A673 (cell line): ENCODE measurements at regions not wholly inside any gene's neighbourhood (a gene's known extent, or its start where the extent isn't known, plus 50 kb on each side); places are given as distances from the start of the nearest gene placed in this dataset.

Experiments used
- EZH2 ChIP-seq: fragments of 200-600 bp; sonication (generic); IDR thresholded peaks from 2 replicates; pipeline ENCODE4 v1.6.1; 2017; ENCODE audit warnings: borderline replicate concordance, low read depth, mild to moderate bottlenecking, mixed read lengths, antibody characterized with exemption, low read length; ENCODE audit not compliant: poor library complexity, severe bottlenecking
- TF ChIP-seq, protein P1 (sequence below): fragments of 300-800, 200-600 bp; sonication (generic); conservative IDR thresholded peaks from 2 replicates; pipeline ENCODE4 v1.5.1; 2017; ENCODE audit warnings: low read depth, mild to moderate bottlenecking, antibody characterized with exemption, low read length, moderate library complexity, mixed read lengths

DNA sequence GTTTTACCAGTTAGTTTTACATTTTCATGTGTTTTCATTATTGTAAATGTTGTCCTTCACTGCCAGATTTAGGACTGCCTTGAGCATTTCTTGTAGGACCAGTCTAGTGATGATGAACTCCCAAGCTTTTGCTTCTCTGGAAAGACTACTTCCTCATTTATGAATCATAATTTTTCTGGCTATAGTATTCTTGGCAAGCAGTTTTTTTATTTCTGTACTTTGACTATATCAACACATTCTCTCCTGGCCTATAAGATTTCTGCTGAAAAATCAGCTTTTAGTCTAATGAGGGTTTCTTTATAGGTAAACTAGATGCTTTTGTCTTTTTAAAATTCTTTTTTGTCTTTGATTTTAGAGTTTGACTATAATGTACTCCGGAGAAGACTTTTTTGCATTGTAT, 256.8 kb upstream of the GRAMD2B start:
- TF ChIP-seq, protein P1, sequence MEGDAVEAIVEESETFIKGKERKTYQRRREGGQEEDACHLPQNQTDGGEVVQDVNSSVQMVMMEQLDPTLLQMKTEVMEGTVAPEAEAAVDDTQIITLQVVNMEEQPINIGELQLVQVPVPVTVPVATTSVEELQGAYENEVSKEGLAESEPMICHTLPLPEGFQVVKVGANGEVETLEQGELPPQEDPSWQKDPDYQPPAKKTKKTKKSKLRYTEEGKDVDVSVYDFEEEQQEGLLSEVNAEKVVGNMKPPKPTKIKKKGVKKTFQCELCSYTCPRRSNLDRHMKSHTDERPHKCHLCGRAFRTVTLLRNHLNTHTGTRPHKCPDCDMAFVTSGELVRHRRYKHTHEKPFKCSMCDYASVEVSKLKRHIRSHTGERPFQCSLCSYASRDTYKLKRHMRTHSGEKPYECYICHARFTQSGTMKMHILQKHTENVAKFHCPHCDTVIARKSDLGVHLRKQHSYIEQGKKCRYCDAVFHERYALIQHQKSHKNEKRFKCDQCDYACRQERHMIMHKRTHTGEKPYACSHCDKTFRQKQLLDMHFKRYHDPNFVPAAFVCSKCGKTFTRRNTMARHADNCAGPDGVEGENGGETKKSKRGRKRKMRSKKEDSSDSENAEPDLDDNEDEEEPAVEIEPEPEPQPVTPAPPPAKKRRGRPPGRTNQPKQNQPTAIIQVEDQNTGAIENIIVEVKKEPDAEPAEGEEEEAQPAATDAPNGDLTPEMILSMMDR, result no peak
- no peak for TF ChIP-seq EZH2
